Suppressor macrophage treated with lipopolysaccharide for 1 hour (primary cell): ENCODE measurements at regions not wholly inside any gene's neighbourhood (a gene's known extent, or its start where the extent isn't known, plus 50 kb on each side); places are given as distances from the start of the nearest gene placed in this dataset.

Experiments
- DNase-seq, 3 donors: peaks; one replicate each; pipeline ENCODE4 v3.0.0-alpha.2; 2020 to 2022

DNA sequence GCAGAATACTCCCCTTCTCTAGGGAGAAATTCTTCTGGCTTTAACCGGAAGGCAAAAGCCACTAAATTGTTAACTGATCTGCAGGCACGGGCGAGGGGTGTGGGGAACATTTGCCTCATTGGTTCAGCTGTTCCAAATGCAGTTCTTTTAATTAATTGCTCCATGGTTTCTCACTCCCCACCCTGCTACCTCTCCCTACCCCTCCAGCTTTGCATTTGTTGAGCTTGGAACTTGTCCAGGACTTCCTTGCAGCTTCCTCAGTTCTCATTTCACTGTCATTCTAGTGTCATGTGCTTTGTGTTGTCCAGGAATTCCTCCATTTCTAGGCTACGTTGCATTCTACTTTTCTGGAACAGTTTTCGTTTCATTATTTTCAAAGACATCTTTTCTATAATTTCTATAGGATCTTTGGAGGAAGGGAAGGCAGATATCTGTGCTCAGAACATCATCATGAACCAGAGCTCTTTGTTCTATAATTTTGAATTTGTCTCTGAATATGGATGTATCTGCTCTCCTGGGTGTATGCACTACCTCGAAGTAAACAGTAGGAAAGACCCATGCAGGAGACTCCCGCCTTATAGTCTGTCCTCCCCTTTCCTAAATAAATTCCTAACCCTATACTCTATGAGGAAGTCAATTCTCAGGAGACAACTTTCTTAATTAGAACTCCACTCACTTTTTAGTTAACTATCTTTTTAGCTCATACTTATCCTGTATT, 132.4 kb upstream of the LMO4 start:
- no peak for DNase-seq

- peak in 1 of 3 donors; percentile 49 for DNase-seq
Observed at GRCh38 chr1:87197156-87197555, 131.5 kb upstream of the LMO4 start.

GRCh38 chr1:87197641-87198040, 131.0 kb upstream of the LMO4 start:
- DNase-seq, result peak; percentile 64 to 76 (median 72)

GRCh38 chr1:87200875-87201638, 127.6 kb upstream of the LMO4 start:
- no peak for DNase-seq

DNA sequence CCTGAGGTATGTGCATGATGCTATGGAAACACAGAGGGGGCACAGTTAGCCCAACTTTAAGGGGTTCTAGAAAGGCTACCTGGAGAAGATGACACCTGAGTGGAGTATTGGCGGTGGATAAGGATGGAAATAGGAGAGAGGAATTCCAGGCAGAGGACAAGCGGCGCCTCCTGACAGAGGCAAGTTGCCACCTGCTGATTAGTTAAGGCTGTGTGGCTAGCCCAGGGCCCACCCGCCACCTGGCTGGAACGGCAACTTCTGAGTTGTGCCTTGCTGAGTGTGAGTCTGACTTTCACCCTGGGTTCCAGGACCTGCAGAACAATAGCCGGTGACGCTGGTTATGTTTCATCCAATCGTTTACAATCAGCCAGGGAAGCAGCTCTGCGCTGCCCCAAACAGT, 126.9 kb upstream of the LMO4 start:
- DNase-seq, result no peak

DNA sequence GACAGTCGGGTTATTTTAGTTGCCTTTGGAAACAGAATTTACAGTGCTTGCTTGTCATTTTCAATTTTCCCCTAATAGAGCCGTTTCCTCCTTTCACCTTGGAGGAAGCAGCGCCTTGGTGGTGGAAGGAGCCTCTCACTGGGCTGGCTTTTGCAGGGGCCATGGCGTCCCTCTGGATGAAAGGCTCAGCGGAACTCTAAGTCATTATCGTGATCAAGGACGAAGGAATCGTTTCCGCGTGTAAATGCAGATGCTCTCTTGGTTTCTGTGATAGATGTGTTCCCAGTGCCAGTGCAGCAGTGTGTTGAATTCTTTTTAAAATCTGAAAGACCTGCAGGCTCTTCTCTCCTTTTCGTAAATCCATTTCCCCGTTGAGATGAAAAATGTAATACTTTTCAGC, 126.2 kb upstream of the LMO4 start:
- peak in 1 of 3 donors; percentile 28 for DNase-seq

DNA sequence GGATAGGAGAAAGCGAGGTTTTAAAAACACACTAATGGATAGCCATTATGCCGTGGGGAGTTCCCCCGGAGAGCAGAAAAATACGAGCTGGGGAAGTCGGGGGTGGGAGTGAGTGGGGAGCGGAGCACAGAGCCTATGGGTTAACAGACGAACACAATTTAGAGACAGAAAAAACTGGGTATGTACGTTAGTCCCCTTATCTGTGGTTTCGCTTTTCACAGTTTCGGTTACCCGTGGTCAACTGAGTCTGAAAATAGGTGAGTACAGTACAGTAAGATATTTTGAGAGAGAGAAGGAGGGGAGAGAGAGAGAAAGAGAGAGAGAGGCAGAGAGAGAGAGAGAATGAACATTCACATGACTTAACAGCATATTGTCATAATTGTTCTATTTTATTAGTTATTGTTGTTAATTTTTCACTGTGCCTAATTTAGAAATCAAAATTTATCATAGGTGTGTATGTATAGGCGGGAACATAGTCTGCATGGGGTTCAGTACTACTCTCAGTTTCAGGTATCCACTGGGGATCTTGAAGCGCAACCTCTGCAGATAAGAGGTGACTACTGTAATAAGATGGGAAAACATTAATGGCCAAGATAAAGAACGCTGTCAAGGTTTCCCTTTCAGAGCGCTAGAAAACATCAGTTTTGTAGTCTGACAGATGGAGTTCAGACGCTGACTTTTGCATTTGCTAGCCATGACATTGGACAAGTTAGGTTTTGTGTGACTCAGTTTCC, 125.6 kb upstream of the LMO4 start:
- peak; percentile 66 to 81 (median 80) for DNase-seq

DNA sequence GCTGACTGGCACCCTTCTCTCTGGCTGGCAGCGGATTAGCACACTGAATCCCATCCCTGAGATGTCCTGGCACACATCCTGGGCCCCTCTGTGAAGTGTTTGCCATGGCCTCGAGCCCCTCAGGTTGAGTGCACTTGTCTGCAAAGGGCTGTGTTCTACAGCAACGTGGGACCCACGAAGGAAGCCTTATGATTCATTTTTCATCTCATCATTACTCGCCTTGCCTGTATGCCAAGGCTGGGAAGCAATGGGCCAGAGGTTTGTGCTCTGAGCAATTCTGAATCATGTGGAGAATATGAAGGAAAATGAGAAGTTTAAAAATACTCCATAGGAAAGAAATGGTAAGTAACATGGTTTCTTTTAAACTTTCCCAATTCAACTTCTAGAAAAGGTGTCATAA, 124.8 kb upstream of the LMO4 start:
- DNase-seq, result peak; percentile 68 to 86 (median 71)

- no peak for DNase-seq
Observed at GRCh38 chr1:87204441-87204840, 124.2 kb upstream of the LMO4 start.

DNA sequence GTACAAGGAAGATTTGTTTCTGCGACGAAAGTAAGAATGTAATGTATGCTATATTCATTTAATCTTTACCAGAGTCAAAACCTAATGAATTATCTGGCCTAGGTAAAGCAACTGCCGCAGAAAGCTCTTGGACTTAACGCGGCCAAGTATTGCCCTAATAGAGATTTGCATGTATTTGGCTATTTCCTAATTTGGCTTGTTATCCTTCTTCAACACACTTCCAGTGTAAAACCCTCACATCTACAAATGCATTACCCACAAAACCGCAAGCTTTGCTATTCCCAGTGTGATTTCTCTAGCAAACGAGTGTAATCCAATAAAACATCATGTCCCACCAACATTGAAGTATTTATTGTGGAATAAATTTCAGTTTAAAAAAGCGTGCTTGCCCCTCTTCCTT, 123.8 kb upstream of the LMO4 start:
- peak in 1 of 3 donors; percentile 27 for DNase-seq

DNA sequence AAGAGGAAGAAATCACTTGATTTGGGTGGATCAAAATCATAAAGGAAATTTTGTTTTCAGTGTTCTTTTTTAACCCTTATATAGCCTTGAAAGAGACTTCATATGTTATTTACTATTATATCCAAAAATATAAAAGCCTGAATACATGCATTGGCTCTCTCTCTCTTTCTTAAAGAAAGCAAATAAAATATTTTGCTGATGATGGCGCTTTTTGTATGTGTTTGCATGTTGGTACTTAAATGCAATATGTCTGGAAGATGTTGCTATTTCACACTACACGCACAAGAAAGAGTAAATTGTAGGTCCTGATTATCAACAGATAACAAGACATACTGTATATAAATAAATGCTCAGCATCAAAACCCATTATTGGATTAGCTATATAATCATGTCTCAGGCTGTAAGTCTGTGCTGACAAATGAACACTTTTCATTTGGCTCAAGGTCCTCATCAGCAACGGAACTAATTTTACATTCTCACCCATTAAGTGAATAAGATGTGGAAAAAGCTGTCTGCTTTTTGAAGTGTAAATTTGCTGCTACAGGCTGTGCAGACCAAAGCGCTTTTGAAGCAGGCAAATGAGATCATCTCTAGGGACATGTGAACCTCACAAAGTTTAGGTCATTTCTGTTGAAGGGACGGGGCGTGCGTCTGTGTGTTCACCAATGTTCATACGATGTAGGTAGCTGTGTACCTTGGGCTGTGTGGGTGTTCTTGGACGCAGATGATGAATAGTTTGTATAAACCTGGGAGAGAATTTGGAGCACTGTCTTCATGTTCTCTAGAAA, 122.4 kb upstream of the LMO4 start:
- no peak for DNase-seq

- peak in 1 of 3 donors; percentile 36 for DNase-seq
Observed at GRCh38 chr1:87208080-87208479, 120.6 kb upstream of the LMO4 start.

GRCh38 chr1:87208931-87209330, 119.7 kb upstream of the LMO4 start:
- DNase-seq, result peak; percentile 61

GRCh38 chr1:87210151-87210550, 118.5 kb upstream of the LMO4 start:
- no peak for DNase-seq

DNA sequence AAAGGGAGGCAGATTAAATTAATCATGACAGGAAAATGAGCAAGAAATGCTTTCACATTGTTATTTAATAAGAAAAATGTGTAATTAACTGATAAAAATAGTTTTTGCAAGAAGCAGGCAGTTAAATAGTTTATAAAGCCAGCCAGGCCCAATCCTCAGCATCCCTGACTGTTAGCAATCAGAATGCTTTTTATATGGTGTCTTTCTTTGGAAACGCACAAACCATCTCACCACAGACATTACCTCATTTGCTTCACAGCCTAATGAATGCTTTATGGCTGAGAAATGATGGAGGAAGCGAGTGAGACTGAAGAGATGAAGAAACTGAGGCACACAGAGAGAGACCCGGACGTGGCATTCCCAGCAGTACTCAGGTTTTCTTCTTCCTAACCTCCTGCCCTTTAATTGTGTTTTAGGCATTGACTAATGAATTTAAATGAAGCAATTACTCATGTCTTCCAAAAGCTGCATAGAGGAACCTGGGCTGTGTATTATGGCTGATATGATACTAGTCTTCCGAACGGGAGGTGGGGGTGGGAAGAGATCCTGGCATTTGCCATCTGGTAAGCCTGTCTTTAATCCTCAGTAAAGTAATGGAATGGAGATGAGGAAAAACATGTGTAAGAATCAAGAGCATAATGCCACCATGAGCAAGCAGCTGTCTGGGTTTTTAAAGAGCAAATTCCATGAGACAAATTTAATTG, 116.1 kb upstream of the LMO4 start:
- no peak for DNase-seq

DNA sequence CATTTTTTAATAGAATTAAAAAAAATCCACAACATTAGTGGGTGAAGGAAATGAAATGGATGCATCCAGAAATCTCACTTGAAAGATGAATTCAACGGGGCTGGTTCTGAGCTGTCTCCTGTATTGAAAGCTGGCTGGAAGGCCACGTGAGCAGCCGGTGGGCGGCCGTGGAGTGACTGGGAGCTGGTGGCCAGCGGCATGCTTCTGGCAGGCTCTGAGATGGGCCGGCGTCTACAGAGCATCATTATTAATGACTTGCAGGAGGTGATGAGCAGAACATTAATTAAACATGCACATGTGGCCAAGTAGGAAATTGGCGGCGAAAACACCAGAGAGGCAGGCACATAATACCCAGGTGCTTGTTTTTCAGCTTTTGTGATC, 115.6 kb upstream of the LMO4 start:
- no peak for DNase-seq

DNA sequence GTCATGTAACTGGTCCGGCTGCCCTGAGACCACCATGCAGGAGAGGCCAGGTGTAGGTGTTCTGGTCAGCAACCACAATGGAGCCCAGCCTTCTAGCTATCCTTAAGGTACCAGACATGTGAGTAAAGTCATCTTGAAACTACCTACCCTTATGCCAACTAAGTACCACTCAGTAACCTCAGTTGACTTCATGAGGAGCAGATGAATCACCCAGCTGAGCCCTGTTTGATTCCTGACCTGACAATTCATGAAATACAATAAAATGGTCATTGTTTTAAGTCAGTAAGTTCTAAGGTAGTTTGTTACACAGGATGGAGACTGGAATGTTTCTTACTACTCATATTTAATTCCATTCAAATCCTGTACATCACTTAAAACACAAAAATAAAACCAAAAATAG, 113.1 kb upstream of the LMO4 start:
- no peak for DNase-seq

DNA sequence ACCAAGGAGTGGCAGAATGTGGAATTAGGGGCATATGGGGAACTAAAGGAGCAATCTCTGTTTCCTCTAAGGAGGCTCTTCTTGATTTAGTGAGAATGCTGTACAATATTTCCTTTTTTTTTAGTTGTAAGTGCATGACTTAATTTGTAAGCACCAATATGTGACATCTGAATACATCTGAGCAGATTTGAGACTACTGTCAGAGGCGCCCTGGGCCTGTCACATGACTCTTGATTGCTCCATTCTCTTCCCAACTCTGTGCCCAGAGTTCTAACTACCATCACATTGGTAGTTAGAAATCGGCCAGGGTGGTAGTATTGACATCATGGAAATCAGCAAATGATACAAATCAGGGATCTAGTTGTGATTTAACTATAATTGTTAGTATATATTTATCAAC, 110.1 kb upstream of the LMO4 start:
- DNase-seq, result no peak

- DNase-seq, result no peak
Observed at GRCh38 chr1:87219141-87219540, 109.5 kb upstream of the LMO4 start.

- peak; percentile 46 to 53 (median 48) for DNase-seq
Observed at GRCh38 chr1:87219626-87220025, 109.1 kb upstream of the LMO4 start.

DNA sequence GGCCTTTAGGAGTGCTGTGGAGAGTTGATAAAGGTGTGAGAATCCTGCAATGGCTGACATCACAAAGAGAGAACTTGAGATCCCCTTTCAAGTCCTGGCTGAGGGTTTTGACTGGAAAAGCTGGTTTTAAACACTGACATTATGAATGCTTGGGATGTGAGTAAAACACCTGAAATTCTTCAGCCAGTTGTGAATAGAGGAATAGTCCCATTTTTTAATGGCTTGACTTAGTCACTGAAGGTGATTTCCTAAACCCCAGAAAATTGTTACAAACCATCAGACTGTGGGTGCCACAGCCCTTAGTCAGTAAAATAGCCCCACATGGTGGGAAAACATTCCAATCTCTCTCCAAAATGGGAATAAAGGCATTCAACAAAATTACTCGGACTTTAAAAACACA, 107.7 kb upstream of the LMO4 start:
- DNase-seq, result no peak

GRCh38 chr1:87224201-87224600, 104.5 kb upstream of the LMO4 start:
- peak; percentile 73 to 90 (median 76) for DNase-seq
